SK-N-SH treated with all-trans-retinoic acid at 6 μM for 48 hours (cell line): ENCODE measurements at regions not wholly inside any gene's neighbourhood (a gene's known extent, or its start where the extent isn't known, plus 50 kb on each side); places are given as distances from the start of the nearest gene placed in this dataset.

ENCODE experiments used
- ATAC-seq: fragments of 200-7000 bp; cut with Tn5 transposase; 3 replicates; pipeline ENCODE4 v1.9.1; 2020; ENCODE audit warnings: mild to moderate bottlenecking, moderate library complexity
- ARNTL ChIP-seq: fragments of 450-650 bp; formaldehyde crosslinking; IDR thresholded peaks from 2 replicates; pipeline ENCODE4 v1.5.0; 2020; ENCODE audit warnings: low read depth, mild to moderate bottlenecking, moderate library complexity, borderline replicate concordance
- BACH2 ChIP-seq: fragments of 250-450 bp; sonication (Bioruptor Pico); IDR thresholded peaks from 2 replicates; pipeline ENCODE4 v1.9.0; 2021; ENCODE audit warnings: mild to moderate bottlenecking, borderline replicate concordance
- CSDC2 ChIP-seq: fragments of 250-450 bp; sonication (Bioruptor Pico); IDR thresholded peaks from 2 replicates; pipeline ENCODE4 v1.5.0; 2020; ENCODE audit warnings: mild to moderate bottlenecking, moderate library complexity
- CSRNP3 ChIP-seq: fragments of 250-450 bp; sonication (Bioruptor Pico); IDR thresholded peaks from 2 replicates; pipeline ENCODE4 v1.5.1; 2021; ENCODE audit warnings: mild to moderate bottlenecking, moderate library complexity
- ESRRG ChIP-seq: fragments of 250-450 bp; sonication (Bioruptor Pico); IDR thresholded peaks from 2 replicates; pipeline ENCODE4 v1.6.1; 2021; ENCODE audit warnings: mild to moderate bottlenecking
- GLIS3 ChIP-seq: fragments of 250-450 bp; sonication (Bioruptor Pico); IDR thresholded peaks from 2 replicates; pipeline ENCODE4 v1.5.0; 2020; ENCODE audit warnings: mild to moderate bottlenecking, moderate library complexity
- ISL1 ChIP-seq: fragments of 250-450 bp; sonication (Bioruptor Pico); IDR thresholded peaks from 2 replicates; pipeline ENCODE4 v2.1.2; 2022; ENCODE audit warnings: mild to moderate bottlenecking, moderate library complexity
- OSR1 ChIP-seq: fragments of 250-450 bp; sonication (Bioruptor Pico); IDR thresholded peaks from 2 replicates; pipeline ENCODE4 v1.8.0; 2022; ENCODE audit warnings: moderate library complexity, mild to moderate bottlenecking, inconsistent platforms
- PATZ1 ChIP-seq: fragments of 250-450 bp; sonication (Bioruptor Pico); IDR thresholded peaks from 2 replicates; pipeline ENCODE4 v1.8.0; 2020; ENCODE audit warnings: mild to moderate bottlenecking, moderate library complexity, borderline replicate concordance
- POU6F1 ChIP-seq: fragments of 250-450 bp; sonication (Bioruptor Pico); IDR thresholded peaks from 2 replicates; pipeline ENCODE4 v1.8.0; 2021; ENCODE audit warnings: low read depth, mild to moderate bottlenecking, moderate library complexity, borderline replicate concordance
- PPARA ChIP-seq: fragments of 250-450 bp; sonication (Bioruptor Pico); IDR thresholded peaks from 2 replicates; pipeline ENCODE4 v1.5.0; 2020; ENCODE audit warnings: mild to moderate bottlenecking, borderline replicate concordance
- RARB ChIP-seq: fragments of 250-450 bp; sonication (Bioruptor Pico); IDR thresholded peaks from 2 replicates; pipeline ENCODE4 v1.8.0; 2021; ENCODE audit warnings: mild to moderate bottlenecking, moderate library complexity
- SNAI2 ChIP-seq: fragments of 250-450 bp; sonication (Bioruptor Pico); IDR thresholded peaks from 2 replicates; pipeline ENCODE4 v1.5.0; 2020; ENCODE audit warnings: mild to moderate bottlenecking, moderate library complexity
- TCF4 ChIP-seq: fragments of 250-450 bp; sonication (Bioruptor Pico); IDR thresholded peaks from 2 replicates; pipeline ENCODE4 v1.8.0; 2021; ENCODE audit warnings: mild to moderate bottlenecking, moderate library complexity, borderline replicate concordance
- TOX ChIP-seq: fragments of 250-450 bp; sonication (Bioruptor Pico); IDR thresholded peaks from 2 replicates; pipeline ENCODE4 v1.8.0; 2021; ENCODE audit warnings: mild to moderate bottlenecking, moderate library complexity, borderline replicate concordance
- TSHZ2 ChIP-seq: fragments of 250-450 bp; sonication (Bioruptor Pico); IDR thresholded peaks from 2 replicates; pipeline ENCODE4 v1.5.0; 2020; ENCODE audit warnings: mild to moderate bottlenecking, moderate library complexity
- ZC3H10 ChIP-seq: fragments of 250-450 bp; sonication (Bioruptor Pico); IDR thresholded peaks from 2 replicates; pipeline ENCODE4 v1.5.1; 2021; ENCODE audit warnings: mild to moderate bottlenecking, moderate library complexity
- ZFP3 ChIP-seq: fragments of 250-450 bp; sonication (Bioruptor Pico); IDR thresholded peaks from 2 replicates; pipeline ENCODE4 v1.5.0; 2020; ENCODE audit warnings: mild to moderate bottlenecking, moderate library complexity
- ZFP30 ChIP-seq: fragments of 450-650 bp; formaldehyde crosslinking; IDR thresholded peaks from 2 replicates; pipeline ENCODE4 v1.5.0; 2022; ENCODE audit warnings: mild to moderate bottlenecking, moderate library complexity
- ZNF565 ChIP-seq: fragments of 450-650 bp; formaldehyde crosslinking; conservative IDR thresholded peaks from 2 replicates; pipeline ENCODE4 v1.5.0; 2020; ENCODE audit warnings: low read depth, mild to moderate bottlenecking, moderate library complexity
- ZNF70 ChIP-seq: fragments of 450-650 bp; formaldehyde crosslinking; IDR thresholded peaks from 2 replicates; pipeline ENCODE4 v1.5.0; 2020; ENCODE audit warnings: mild to moderate bottlenecking, moderate library complexity
- ZNF8 ChIP-seq: fragments of 450-650 bp; formaldehyde crosslinking; IDR thresholded peaks from 2 replicates; pipeline ENCODE4 v1.5.0; 2020; ENCODE audit warnings: mild to moderate bottlenecking, moderate library complexity

GRCh38 chr6:106869203-106869602 is 105.3 kb downstream of the CD24 start (continued):
- TF ChIP-seq PATZ1 (CRISPR knock-in tag): no peak
- TF ChIP-seq ZFP3 (CRISPR knock-in tag): no peak
- no peak for TF ChIP-seq TCF4 (CRISPR knock-in tag)
- TF ChIP-seq ESRRG (CRISPR knock-in tag): no peak
- no peak for TF ChIP-seq ZNF565
- no peak for TF ChIP-seq ZFP30
- TF ChIP-seq ZC3H10 (CRISPR knock-in tag): no peak

- no peak for ATAC-seq
- TF ChIP-seq SNAI2 (CRISPR knock-in tag) (no peak), TCF4 (CRISPR knock-in tag) (no peak), BACH2 (no peak), PPARA (no peak), ZC3H10 (CRISPR knock-in tag) (no peak), ESRRG (CRISPR knock-in tag) (no peak), PATZ1 (CRISPR knock-in tag) (no peak), POU6F1 (CRISPR knock-in tag) (no peak), ISL1 (CRISPR knock-in tag) (no peak), ZFP30 (no peak), GLIS3 (CRISPR knock-in tag) (no peak)
These were observed 107.5 kb downstream of the CD24 start for GRCh38 chr6:106866875-106867658.

- no peak for TF ChIP-seq GLIS3 (CRISPR knock-in tag)
- no peak for TF ChIP-seq RARB (CRISPR knock-in tag)
- no peak for TF ChIP-seq ARNTL (CRISPR knock-in tag)
- TF ChIP-seq ZNF70 (CRISPR knock-in tag): no peak
- no peak for TF ChIP-seq ZFP3 (CRISPR knock-in tag)
- no peak for TF ChIP-seq PATZ1 (CRISPR knock-in tag)
- no peak for TF ChIP-seq ESRRG (CRISPR knock-in tag)
- TF ChIP-seq OSR1 (CRISPR knock-in tag): no peak
- TF ChIP-seq SNAI2 (CRISPR knock-in tag): no peak
- no peak for TF ChIP-seq ZNF565
- no peak for TF ChIP-seq TOX
- no peak for TF ChIP-seq TCF4 (CRISPR knock-in tag)
- TF ChIP-seq ISL1 (CRISPR knock-in tag): no peak
- no peak for TF ChIP-seq ZNF8 (CRISPR knock-in tag)
- no peak for TF ChIP-seq BACH2
- TF ChIP-seq CSDC2: no peak
- TF ChIP-seq ZFP30: no peak
- TF ChIP-seq TSHZ2 (CRISPR knock-in tag): no peak
- no peak for TF ChIP-seq CSRNP3 (CRISPR knock-in tag)
- no peak for TF ChIP-seq POU6F1 (CRISPR knock-in tag)
- no peak for ATAC-seq
These were observed 111.7 kb downstream of the CD24 start for GRCh38 chr6:106862858-106863257.
